K562 (cell line): ENCODE measurements at regions not wholly inside any gene's neighbourhood (a gene's known extent, or its start where the extent isn't known, plus 50 kb on each side); places are given as distances from the start of the nearest gene placed in this dataset.

ENCODE experiments used
- CREB1 ChIP-seq, 2 experiments: sonication (generic) in 1 of 2; formaldehyde crosslinking in 1 of 2; IDR thresholded peaks; 2 replicates each; pipeline versions ENCODE4 v1.6.1 to v1.8.0; 2012 to 2022; ENCODE audit warnings: inconsistent platforms in 1 of 2, mild to moderate bottlenecking in 1 of 2, missing genetic modification reagents in 1 of 2, moderate library complexity in 1 of 2
- EZH2 ChIP-seq: IDR thresholded peaks from 2 replicates; pipeline ENCODE4 v1.6.1; 2012; ENCODE audit warnings: low read depth, mild to moderate bottlenecking, inconsistent platforms, low read length, borderline replicate concordance
- KDM1A ChIP-seq, 2 experiments: fragments of 450-650 bp; IDR thresholded peaks; 2 replicates each; pipeline ENCODE4 v1.6.1; 2016; ENCODE audit warnings: mild to moderate bottlenecking in 2 of 2
- MXD1 ChIP-seq: fragments of 250-450 bp; sonication (Bioruptor Pico); IDR thresholded peaks from 2 replicates; pipeline ENCODE4 v1.8.0; 2021; ENCODE audit warnings: borderline replicate concordance, mild to moderate bottlenecking, moderate library complexity; ENCODE audit not compliant: poor library complexity, severe bottlenecking
- PPARD ChIP-seq: fragments of 250-450 bp; sonication (Bioruptor Pico); IDR thresholded peaks from 2 replicates; pipeline ENCODE4 v1.8.0; 2022; ENCODE audit warnings: inconsistent platforms, mild to moderate bottlenecking, moderate library complexity

- TF ChIP-seq MXD1 (CRISPR knock-in tag) (no peak), KDM1A (IDR thresholded peaks at IDR 0.05) (no peak), EZH2 (no peak), PPARD (CRISPR knock-in tag) (no peak), CREB1 (IDR thresholded peaks at IDR 0.05) (no peak), CREB1 (CRISPR knock-in tag; IDR thresholded peaks at IDR 0.05) (no peak)
Observed at GRCh38 chr4:169342906-169343564, 72.3 kb upstream of the SH3RF1 start.
